GM18498 (cell line): ENCODE measurements at regions not wholly inside any gene's neighbourhood (a gene's known extent, or its start where the extent isn't known, plus 50 kb on each side); places are given as distances from the start of the nearest gene placed in this dataset.

Source experiments
- ATAC-seq: cut with Tn5 transposase; IDR thresholded peaks from one replicate; pipeline ENCODE4 v1.9.1; 2021; ENCODE audit warnings: mild to moderate bottlenecking, moderate library complexity; ENCODE audit not compliant: unreplicated experiment

GRCh38 chr17:77654850-77655249, 303.7 kb upstream of the TNRC6C start:
- ATAC-seq: no peak

GRCh38 chr17:77656054-77656453, 302.4 kb upstream of the TNRC6C start:
- no peak for ATAC-seq

GRCh38 chr17:77657839-77658238, 300.7 kb upstream of the TNRC6C start:
- ATAC-seq: no peak

DNA sequence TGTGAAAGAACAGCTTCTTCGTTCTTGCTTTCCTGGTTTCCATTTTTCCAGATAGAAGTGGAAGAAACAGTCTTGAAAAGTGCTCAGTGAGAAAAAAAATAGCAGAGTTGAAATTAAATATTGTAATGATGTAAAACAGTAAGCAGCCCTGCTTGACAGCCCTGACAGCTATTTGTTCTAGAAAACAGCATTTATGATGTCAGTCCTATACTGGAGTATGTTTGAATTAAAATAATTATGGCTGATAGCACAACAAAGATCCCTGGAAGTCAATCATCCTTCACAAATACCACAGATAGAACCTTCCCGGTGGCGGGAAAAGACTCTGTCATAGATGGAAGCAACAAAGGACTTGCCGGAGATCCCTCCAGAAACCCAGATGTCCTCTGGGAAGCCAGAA, 298.0 kb upstream of the TNRC6C start:
- ATAC-seq: no peak

- ATAC-seq: no peak
These were observed 295.7 kb upstream of the TNRC6C start for GRCh38 chr17:77662833-77663232.

- no peak for ATAC-seq
These were observed 294.3 kb upstream of the TNRC6C start for GRCh38 chr17:77664097-77664729.

- no peak for ATAC-seq
These were observed 292.7 kb upstream of the TNRC6C start for GRCh38 chr17:77665833-77666232.

DNA sequence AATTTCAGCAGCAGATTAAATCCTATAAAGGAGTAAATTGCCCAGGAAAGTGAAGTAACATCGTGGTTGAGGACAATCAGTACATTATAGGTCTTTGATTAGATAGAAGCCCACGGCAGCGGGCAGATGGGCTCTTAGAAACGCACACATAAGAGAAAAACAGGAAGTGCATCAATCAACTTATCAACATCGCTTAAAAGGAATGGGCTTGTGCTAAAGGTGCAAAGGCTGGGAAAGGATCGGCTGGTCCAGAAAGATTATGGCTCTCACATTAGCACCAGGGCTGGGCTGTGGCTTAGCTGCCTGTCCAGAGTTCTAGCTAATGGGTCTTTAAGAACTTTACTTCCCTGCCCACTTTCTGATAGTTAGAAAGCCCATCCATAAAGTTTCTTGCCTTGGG, 292.0 kb upstream of the TNRC6C start:
- ATAC-seq: no peak

- ATAC-seq: no peak
These were observed 291.6 kb upstream of the TNRC6C start for GRCh38 chr17:77666881-77667395.

DNA sequence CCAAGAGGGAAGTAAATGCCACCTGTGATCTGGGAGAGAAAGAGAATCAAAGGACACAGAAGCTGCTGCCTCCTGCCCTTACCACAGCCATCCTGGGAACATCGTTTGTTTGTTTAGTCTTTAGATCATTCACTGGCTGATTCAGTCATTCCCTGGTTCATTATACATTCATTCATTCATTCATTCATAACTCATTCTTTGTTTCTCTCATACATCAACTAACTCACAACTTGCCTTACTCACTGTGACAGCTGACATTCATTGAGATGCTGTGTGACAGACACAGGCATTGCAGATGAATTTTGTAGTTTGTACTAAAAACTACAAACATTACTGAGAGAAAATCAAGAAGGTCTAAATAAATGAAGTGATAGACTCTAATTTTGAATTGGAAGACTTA, 291.0 kb upstream of the TNRC6C start:
- no peak for ATAC-seq

DNA sequence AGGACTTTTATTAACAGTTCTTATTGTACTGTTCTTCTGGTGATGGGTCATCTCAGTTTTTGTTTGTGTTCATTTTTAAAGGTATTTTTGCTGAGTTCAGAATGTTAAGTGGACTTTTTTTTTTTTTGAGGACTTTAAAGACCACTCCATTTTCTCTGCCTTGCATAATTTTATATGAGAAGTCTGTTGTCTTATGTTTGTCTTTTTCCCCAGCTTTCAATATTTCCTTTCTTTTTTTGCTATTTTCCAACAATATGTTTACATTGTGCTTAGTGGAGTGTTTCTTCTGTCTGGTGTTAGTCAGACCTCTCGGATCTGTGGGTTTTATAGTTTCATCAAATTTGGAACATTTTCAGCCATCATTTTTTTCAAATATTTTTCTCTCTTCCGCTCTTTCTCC, 290.0 kb upstream of the TNRC6C start:
- ATAC-seq: no peak

GRCh38 chr17:77670173-77670572, 288.3 kb upstream of the TNRC6C start:
- no peak for ATAC-seq

DNA sequence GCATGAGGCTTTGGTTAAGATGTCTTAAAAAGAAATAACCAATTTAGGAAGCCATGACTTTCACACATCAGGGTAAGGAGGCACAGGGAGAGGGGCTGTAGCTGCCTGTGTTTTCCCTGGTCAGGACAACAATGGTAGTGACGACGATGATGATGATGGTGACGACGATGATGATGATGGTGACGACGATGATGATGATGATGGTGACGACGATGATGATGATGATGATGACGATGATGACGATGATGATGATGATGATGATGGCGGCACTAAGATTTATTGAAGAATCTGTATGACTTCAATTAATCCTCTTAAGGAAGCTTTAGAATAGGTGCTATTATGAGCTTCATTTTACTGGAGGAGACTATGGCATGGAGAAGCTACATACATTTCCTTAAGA, 284.1 kb upstream of the TNRC6C start:
- ATAC-seq: no peak

- ATAC-seq: no peak
These were observed 283.1 kb upstream of the TNRC6C start for GRCh38 chr17:77675411-77675810.

DNA sequence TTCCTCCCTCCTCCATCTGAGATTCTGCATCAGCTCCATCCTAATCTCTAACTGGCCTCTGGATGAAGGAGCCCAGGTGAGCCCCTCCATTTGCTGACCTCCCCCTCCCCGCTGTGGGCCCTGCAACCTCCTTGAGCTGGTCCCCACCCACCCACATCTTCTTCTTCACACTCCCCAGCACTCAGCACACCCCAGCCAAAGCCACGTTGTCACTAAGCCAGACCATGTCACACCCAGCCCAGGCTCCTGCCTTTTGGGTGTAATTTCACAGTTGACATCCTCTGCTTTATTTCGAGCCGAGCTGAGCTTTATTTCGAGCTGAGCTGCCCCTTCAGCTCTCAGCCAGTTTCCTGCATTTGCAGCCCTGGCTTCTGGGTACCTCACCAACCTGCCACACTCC, 282.7 kb upstream of the TNRC6C start:
- ATAC-seq: no peak

- no peak for ATAC-seq
These were observed 282.3 kb upstream of the TNRC6C start for GRCh38 chr17:77676237-77676661.

- ATAC-seq: no peak
These were observed 281.3 kb upstream of the TNRC6C start for GRCh38 chr17:77677211-77677610.

DNA sequence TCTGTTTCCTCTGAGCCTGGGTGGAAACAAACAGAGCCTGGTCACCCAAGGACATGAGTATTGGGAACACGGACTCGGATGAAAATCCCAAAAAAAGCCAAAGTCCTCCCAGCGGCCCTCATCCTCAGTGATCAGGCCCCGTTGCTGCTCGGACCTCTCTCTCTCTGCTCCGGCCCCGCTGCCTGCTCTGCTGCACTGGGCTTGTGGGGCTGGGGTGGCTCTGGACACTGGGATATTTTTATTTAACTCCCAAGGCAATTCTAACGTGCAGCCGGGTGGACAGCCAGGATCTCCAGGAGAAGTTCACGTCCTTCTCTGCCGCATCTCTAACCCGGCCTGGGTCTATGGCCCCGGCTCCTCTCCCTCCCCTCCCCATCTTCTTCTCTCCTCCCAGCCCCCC, 280.9 kb upstream of the TNRC6C start:
- ATAC-seq: no peak

DNA sequence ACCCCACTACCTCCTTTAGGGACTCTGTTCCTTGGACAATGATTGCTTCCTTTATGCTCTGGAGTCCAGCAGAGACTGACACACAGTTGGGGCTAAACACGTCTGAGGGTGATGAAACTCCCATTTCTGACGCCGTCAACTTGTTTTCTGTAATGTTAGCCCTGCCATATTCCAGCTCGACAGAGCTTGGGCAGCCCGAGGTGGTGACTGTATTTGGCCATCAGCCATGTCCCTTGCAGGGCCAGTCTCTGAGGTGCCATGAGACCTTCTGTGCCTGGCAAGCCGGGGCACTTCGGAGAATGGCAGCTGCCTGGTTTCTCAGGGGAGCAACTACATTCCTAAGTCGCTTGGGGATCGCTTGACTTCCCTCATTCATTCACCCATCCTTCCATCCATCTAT, 278.9 kb upstream of the TNRC6C start:
- ATAC-seq: no peak

- no peak for ATAC-seq
These were observed 276.6 kb upstream of the TNRC6C start for GRCh38 chr17:77681861-77682260.

DNA sequence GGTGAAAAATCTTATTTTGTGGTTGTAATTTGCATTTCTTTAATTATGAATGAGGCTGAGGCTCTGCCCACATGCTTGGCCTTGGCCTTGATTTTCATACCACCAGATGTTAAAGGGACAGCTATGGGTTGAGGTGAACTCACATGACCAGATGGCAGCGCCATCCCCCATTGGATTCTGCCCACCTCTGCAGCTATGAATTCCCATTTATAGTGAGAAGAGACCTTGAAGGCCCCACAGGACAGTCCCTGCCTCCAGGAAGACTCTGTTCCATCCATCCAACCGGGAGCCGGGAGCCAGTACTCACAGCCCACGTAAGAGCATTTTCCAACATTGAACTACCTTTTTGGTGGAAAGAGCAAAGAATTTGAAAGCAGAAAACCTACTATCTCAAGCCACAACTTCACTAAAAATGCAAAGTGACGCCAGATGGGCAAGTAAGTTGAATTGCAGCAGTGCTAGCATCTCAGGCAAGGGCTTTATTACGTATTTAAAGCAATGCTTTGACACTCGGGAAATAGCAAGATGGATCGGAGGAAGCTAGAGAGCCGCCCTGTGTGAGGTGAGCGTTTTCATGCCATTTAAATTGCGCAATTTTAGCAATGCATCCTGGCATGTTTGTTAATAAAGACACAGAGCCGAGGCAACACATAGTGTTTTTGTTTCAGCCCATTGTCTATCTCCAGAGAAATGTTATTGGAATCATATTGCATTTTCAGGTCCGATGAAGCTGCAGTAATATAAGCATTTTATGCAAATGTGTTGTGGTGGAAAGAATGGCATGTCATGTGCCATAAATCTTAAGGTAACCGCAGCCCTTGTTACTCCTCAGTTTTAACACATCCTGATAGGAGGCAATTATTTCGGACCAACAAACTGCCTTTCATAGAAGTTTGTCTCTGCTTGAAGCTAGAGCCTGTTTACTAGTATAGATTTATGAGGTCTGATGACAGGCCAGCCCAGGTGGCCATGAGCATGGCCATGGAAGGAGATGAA, 273.4 kb upstream of the TNRC6C start:
- ATAC-seq: no peak

DNA sequence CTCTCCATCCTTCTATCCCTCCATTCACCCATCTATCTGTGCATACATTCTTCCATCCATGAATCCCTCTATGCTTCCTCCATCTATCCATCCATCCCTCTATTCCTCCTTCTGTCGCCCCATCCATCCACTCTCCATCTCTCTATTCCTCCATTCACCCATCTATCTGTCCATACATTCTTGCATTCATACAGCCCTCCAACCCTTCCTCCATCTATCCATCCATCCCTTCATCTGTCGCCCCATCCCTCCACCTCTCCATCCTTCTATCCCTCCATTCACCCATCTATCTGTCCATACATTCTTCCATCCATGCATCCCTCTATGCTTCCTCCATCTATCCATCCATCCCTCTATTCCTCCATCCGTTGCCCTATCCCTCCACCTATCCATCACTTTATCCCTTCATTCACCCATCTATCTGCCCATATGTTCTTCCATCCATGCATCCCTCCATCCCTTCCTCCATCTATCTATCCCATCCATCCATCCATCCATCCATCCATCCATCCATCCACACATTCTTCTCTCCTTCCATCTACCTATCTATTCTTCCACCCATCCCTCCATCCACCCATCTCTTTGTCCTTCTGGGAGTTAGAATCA, 272.5 kb upstream of the TNRC6C start:
- ATAC-seq: no peak
